Panc1 (cell line): ENCODE measurements at regions not wholly inside any gene's neighbourhood (a gene's known extent, or its start where the extent isn't known, plus 50 kb on each side); places are given as distances from the start of the nearest gene placed in this dataset.

Experiments used
- ATAC-seq: fragments of 200-7000 bp; cut with Tn5 transposase; 2 replicates; pipeline ENCODE4 v1.9.1; 2020; ENCODE audit warnings: mild to moderate bottlenecking, moderate library complexity
- BruUV-seq: library from RNA; stranded (reverse); fragments of 400-500 nt; replicated peaks from 2 replicates; lab custom pipeline; 2021; lab: Mats Ljungman, UMichigan
- CTCF ChIA-PET: fragments of 300-600 bp; sonication (Branson Sonifier 250); formaldehyde crosslinking; loops from one replicate; lab custom pipeline; 2022; ENCODE audit warnings: antibody characterized with exemption; lab: Charles Lee
- POLR2A ChIA-PET: fragments of 300-600 bp; sonication (Branson Sonifier 250); formaldehyde crosslinking; loops from one replicate; lab custom pipeline; 2022; ENCODE audit warnings: antibody characterized with exemption; lab: Charles Lee
- DNase-seq: peaks from one replicate; pipeline ENCODE4 v3.0.0-alpha.2; 2010; ENCODE audit warnings: low read depth, low spot score
- H3K27ac ChIP-seq: 2 replicates; pipeline ENCODE4 v1.5.1; 2011; ENCODE audit warnings: mild to moderate bottlenecking, low read length, inconsistent platforms
- H3K27me3 ChIP-seq: fragments of 200-500 bp; sonication (Bioruptor generic); 2 replicates; pipeline ENCODE4 v1.6.0; 2014; ENCODE audit warnings: low read length, inconsistent platforms; ENCODE audit not compliant: control insufficient read depth, insufficient read depth
- H3K36me3 ChIP-seq: fragments of 200-500 bp; sonication (Bioruptor generic); 2 replicates; pipeline ENCODE4 v1.5.1; 2014; ENCODE audit warnings: inconsistent platforms, mild to moderate bottlenecking, low read length, moderate library complexity; ENCODE audit not compliant: control insufficient read depth, insufficient read depth
- H3K4me1 ChIP-seq: 2 replicates; pipeline ENCODE4 v1.5.1; 2011; ENCODE audit warnings: inconsistent platforms, mild to moderate bottlenecking, low read length, moderate library complexity; ENCODE audit not compliant: control insufficient read depth, insufficient read depth
- H3K4me3 ChIP-seq, 2 experiments: 2 replicates each; pipeline ENCODE4 v1.5.1; 2011 to 2012; ENCODE audit warnings: low read depth in 2 of 2, low read length in 2 of 2, mild to moderate bottlenecking in 2 of 2, inconsistent platforms in 1 of 2, moderate library complexity in 1 of 2
- H3K9me3 ChIP-seq: fragments of 200-500 bp; sonication (Bioruptor generic); 2 replicates; pipeline ENCODE4 v1.5.1; 2014; ENCODE audit warnings: low read depth, mild to moderate bottlenecking, inconsistent platforms, low read length, moderate library complexity; ENCODE audit not compliant: control insufficient read depth, insufficient read depth
- CTCF ChIP-seq: fragments of 450-650 bp; IDR thresholded peaks from 2 replicates; pipeline ENCODE4 v1.5.1; 2017; ENCODE audit warnings: mild to moderate bottlenecking
- POLR2AphosphoS5 ChIP-seq: IDR thresholded peaks from 2 replicates; pipeline ENCODE4 v1.6.1; 2012; ENCODE audit warnings: mild to moderate bottlenecking, low read depth, low read length, moderate library complexity
- REST ChIP-seq, 2 experiments: IDR thresholded peaks; 2 replicates each; pipeline ENCODE4 v1.6.1; 2011 to 2012; ENCODE audit warnings: low read depth in 2 of 2, control low read depth in 1 of 2, low read length in 1 of 2, mild to moderate bottlenecking in 1 of 2, moderate library complexity in 1 of 2; ENCODE audit not compliant: insufficient read depth in 1 of 2
- SIN3A ChIP-seq: IDR thresholded peaks from 2 replicates; pipeline ENCODE4 v1.6.1; 2012; ENCODE audit warnings: low read depth, mild to moderate bottlenecking, low read length, moderate library complexity, borderline replicate concordance; ENCODE audit not compliant: insufficient read depth
- TCF7L2 ChIP-seq: IDR thresholded peaks from 2 replicates; pipeline ENCODE4 v1.6.1; 2011; ENCODE audit warnings: mild to moderate bottlenecking, low read depth, low read length, inconsistent platforms
- in situ Hi-C: cut with HindIII; loops from 2 replicates; pipeline ENCODE4 v1.10.0; 2016; ENCODE audit warnings: low sequenced_read_pairs, low pct_unique_long_range_greater_than_20kb
- intact Hi-C: fragments of 100-400 bp; cut with micrococcal nuclease; formaldehyde crosslinking; loops from one replicate; pipeline ENCODE4 v1.10.0; 2022; ENCODE audit not compliant: unreplicated experiment

- CTCF ChIA-PET: interaction anchor here (0.5 kb wide), 1 partner anchor 244 kb away, joined by 6 read pairs; no protein-coding TSS in a partner anchor
- no peak for TF ChIP-seq SIN3A
- TF ChIP-seq POLR2AphosphoS5: no peak
- no peak for TF ChIP-seq CTCF
- TF ChIP-seq REST (IDR thresholded peaks at IDR 0.05; ENCODE audit: insufficient read depth in 1 of 2, low read depth in 2 of 2, low read length in 1 of 2): no peak
- no peak for TF ChIP-seq TCF7L2
- in situ Hi-C loops: no loop called here
Observed at GRCh38 chr11:121367001-121367843, 74.7 kb downstream of the SC5D start.

GRCh38 chr11:121367844-121368225 is 75.3 kb downstream of the SC5D start:
- DNase-seq: no peak
- intact Hi-C loops: no loop called here
- no peaks in the 10 kb centered on the region for H3K4me1 ChIP-seq
- ChIA-PET POLR2A (no interaction called here), CTCF (no interaction called here)
- BruUV-seq: no TSS peak
- no peak overlapping the region for H3K4me3 ChIP-seq
- H3K9me3 ChIP-seq: no peaks in the 10 kb centered on the region
- TF ChIP-seq REST (IDR thresholded peaks at IDR 0.05; ENCODE audit: insufficient read depth in 1 of 2, low read depth in 2 of 2, low read length in 1 of 2) (no peak), POLR2AphosphoS5 (no peak), SIN3A (no peak), TCF7L2 (no peak), CTCF (no peak)
- in situ Hi-C loops: no loop called here
- ATAC-seq: no peak
- no peaks in the 10 kb centered on the region for H3K36me3 ChIP-seq
- H3K27ac ChIP-seq: no peak overlapping the region
- H3K27me3 ChIP-seq: peaks cover 13% of the 10 kb centered on the region; the same call in 1 of the 2 replicates

More at GRCh38 chr11:121367001-121367843, 74.7 kb downstream of the SC5D start:
- no peak for DNase-seq
- Histone ChIP-seq H3K4me1 (no peaks in the 10 kb centered on the region), H3K4me3 (no peak overlapping the region), H3K36me3 (no peaks in the 10 kb centered on the region), H3K27me3 (peaks cover 13% of the 10 kb centered on the region; the same call in 1 of the 2 replicates), H3K27ac (no peak overlapping the region), H3K9me3 (no peaks in the 10 kb centered on the region)
- intact Hi-C loops: no loop called here
- ATAC-seq: no peak
- BruUV-seq: no TSS peak
- POLR2A ChIA-PET: interaction anchor here (0.6 kb wide), 1 partner anchor 80 kb away, joined by 6 read pairs; no protein-coding TSS in a partner anchor
